Psoas muscle (tissue), 7 donors: ENCODE measurements at regions not wholly inside any gene's neighbourhood (a gene's known extent, or its start where the extent isn't known, plus 50 kb on each side); places are given as distances from the start of the nearest gene placed in this dataset.
A peak's percentile ranks its signal among the peaks of the same experiment; 100 is the strongest.

Experiments used
- ATAC-seq, 4 donors: fragments of 200-7000 bp; cut with Tn5 transposase; one replicate each; pipeline ENCODE4 v1.9.1; 2020; ENCODE audit warnings: moderate library complexity in 3 of 4, mild to moderate bottlenecking in 2 of 4
- DNase-seq, 2 donors: peaks; one replicate each; pipeline ENCODE4 v3.0.0-alpha.2; 2020
- H3K27ac ChIP-seq: fragments of 200-600 bp; one replicate; pipeline ENCODE4 v1.8.0; 2022
- H3K27me3 ChIP-seq, 3 donors: fragments of 200-600 bp in 1 of 3; one replicate each; pipeline versions ENCODE4 v1.6.1 to v1.8.0; 2013 to 2022; ENCODE audit warnings: low read length in 2 of 3, mild to moderate bottlenecking in 2 of 3, moderate library complexity in 1 of 3; ENCODE audit not compliant: insufficient read depth in 3 of 3
- H3K36me3 ChIP-seq, 2 donors: fragments of 200-600 bp in 1 of 2; one replicate each; pipeline versions ENCODE4 v1.6.1 to v1.8.0; 2013 to 2022; ENCODE audit warnings: low read depth in 1 of 2, mild to moderate bottlenecking in 1 of 2, moderate library complexity in 1 of 2; ENCODE audit not compliant: insufficient read depth in 1 of 2
- H3K4me1 ChIP-seq: fragments of 200-600 bp; one replicate; pipeline ENCODE4 v1.8.0; 2022
- H3K4me3 ChIP-seq: fragments of 200-600 bp; one replicate; pipeline ENCODE4 v1.8.0; 2022; ENCODE audit warnings: mild to moderate bottlenecking
- H3K9me3 ChIP-seq: fragments of 200-600 bp; one replicate; pipeline ENCODE4 v1.8.0; 2022
- WGBS, 3 donors: extraction: QIAGEN DNeasy Blood & Tissue Kit; methylation state at CpG; one replicate each; pipeline versions ENCODE4 v1.1.6 to v1.1.7; 2013; 5-methylcytosine and 5-hydroxymethylcytosine counted together
- intact Hi-C, 2 donors: fragments of 100-400 bp; cut with DNase I; formaldehyde crosslinking; loops; one replicate each; pipeline versions ENCODE4 v1.11.0 to v1.14.2; 2022
- TF ChIP-seq, protein P1 (sequence below): fragments of 200-600 bp; IDR thresholded peaks from one replicate; pipeline ENCODE4 v1.8.0; 2022; ENCODE audit warnings: antibody characterized with exemption
- donor health status: healthy with polysubstance abuse.
- donor health status: DM: no; HTN: no; CAD: no; lungs with moderate emphysema.
- donor health status: Bipolar disorder and iron deficiency.
- donor health status: healthy.
- donor health status: DM: yes; HTN: yes; CAD: no.
- donor health status: DM: no; HTN: no; CAD: no.
- donor health status: DM: yes; HTN: yes; CAD: no.

DNA sequence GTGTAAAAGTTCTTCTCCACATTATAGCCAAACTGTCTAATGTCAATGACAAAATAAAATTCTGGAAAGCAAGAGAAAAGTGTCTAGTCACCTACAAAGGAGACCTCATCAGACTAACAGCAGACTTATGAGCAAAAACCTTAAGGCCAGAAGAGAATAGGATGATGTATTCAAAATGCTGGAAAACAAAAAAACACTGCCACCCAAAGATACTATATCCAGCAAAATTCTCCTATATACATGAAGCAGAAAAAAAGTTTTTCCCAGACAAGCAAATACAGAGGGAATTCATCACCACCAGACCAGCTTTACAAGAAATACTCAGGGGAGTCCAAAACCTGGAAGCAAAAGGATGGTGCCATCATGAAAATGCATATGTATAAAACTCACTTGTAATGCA is 755.6 kb upstream of the CITED2 start:
- TF ChIP-seq, protein P1, sequence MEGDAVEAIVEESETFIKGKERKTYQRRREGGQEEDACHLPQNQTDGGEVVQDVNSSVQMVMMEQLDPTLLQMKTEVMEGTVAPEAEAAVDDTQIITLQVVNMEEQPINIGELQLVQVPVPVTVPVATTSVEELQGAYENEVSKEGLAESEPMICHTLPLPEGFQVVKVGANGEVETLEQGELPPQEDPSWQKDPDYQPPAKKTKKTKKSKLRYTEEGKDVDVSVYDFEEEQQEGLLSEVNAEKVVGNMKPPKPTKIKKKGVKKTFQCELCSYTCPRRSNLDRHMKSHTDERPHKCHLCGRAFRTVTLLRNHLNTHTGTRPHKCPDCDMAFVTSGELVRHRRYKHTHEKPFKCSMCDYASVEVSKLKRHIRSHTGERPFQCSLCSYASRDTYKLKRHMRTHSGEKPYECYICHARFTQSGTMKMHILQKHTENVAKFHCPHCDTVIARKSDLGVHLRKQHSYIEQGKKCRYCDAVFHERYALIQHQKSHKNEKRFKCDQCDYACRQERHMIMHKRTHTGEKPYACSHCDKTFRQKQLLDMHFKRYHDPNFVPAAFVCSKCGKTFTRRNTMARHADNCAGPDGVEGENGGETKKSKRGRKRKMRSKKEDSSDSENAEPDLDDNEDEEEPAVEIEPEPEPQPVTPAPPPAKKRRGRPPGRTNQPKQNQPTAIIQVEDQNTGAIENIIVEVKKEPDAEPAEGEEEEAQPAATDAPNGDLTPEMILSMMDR: no peak
- Histone ChIP-seq H3K4me1 (no peaks in the 10 kb centered on the region), H3K9me3 (peaks cover 29% of the 10 kb centered on the region), H3K27me3 (no peaks in the 10 kb centered on the region), H3K27ac (no peak overlapping the region), H3K36me3 (no peaks in the 10 kb centered on the region), H3K4me3 (no peak overlapping the region)
- DNase-seq (no peak), ATAC-seq (no peak)
- intact Hi-C loops: no loop called here

DNA sequence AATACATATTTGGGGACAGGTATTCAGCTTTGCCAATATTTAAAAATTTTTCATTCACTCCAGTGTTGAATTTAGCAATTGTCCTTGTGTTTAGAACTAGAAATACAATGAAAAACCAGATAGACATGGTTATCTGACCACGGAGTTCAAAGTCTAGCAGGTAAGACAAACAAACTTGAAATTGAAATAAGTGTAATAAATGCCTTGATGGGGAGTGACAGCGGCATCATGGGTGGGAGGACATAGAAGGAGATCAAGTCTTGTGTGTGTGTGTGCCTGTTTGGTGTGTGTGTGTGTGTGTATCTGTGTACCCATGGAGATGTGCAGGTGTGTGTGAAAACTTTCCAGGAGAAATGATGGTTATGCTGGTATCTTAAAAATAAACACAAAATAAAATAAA is 750.0 kb upstream of the CITED2 start:
- DNase-seq (no peak), ATAC-seq (no peak)
- TF ChIP-seq, protein P1: no peak
- 95 to 100% (median 95%) methylated on average over 2 of the region's 2 CpGs for WGBS, 3 donors
- Histone ChIP-seq H3K27ac (no peak overlapping the region), H3K4me1 (no peaks in the 10 kb centered on the region), H3K9me3 (peaks cover 11% of the 10 kb centered on the region), H3K27me3 (no peaks in the 10 kb centered on the region), H3K36me3 (no peaks in the 10 kb centered on the region), H3K4me3 (no peak overlapping the region)
- intact Hi-C loops: no loop called here

DNA sequence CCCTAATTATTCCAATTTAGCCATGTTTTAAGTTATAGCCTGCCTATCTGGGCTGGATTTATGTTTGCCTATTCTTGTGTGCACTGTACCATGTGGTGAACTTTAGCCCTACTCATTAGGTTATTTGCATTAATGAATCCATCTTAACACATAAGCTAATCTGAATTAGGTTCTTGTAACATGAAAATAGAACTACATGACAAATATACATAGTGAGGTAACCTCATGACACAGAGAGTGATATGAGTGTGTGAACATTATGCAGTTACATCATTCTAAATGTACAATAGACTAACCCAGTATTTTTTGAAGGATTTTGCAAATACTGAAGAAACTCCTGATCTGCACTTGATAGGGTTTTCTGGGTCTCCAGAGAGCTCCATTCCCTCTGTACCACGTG is 733.7 kb upstream of the CITED2 start:
- no peaks in the 10 kb centered on the region for H3K36me3 ChIP-seq
- intact Hi-C loops: no loop called here
- H3K4me1 ChIP-seq: peaks cover 5% of the 10 kb centered on the region
- ATAC-seq: no peak
- TF ChIP-seq, protein P1: no peak
- H3K9me3 ChIP-seq: no peaks in the 10 kb centered on the region
- H3K27ac ChIP-seq: no peak overlapping the region
- no peaks in the 10 kb centered on the region for H3K27me3 ChIP-seq
- H3K4me3 ChIP-seq: no peak overlapping the region
- DNase-seq: no peak
- 83 to 97% (median 96%) methylated on average over 1 of the region's 1 CpG for WGBS, 3 donors

DNA sequence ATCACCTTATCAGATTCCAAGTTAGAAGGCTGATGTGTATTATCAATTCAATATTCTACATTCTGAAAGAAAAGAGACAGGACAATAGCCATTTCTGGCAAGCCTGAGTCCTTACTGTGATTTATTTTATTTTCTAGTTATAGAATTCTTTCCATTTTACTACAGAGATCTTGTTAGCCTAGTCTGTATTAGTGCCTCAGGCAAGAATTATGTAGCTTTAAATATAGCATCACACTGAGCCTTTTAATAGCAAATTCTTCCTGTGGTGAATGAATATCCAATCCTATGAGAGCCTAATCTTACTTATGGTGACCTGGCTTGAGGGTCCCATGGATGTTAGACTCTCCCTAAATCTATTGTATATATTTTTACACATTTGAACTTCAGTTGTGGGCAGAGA is 732.8 kb upstream of the CITED2 start:
- DNase-seq: no peak
- no peaks in the 10 kb centered on the region for H3K9me3 ChIP-seq
- no peaks in the 10 kb centered on the region for H3K36me3 ChIP-seq
- H3K4me3 ChIP-seq: no peak overlapping the region
- no peak for ATAC-seq
- H3K27ac ChIP-seq: no peak overlapping the region
- intact Hi-C loops: no loop called here
- peaks cover 5% of the 10 kb centered on the region for H3K4me1 ChIP-seq
- H3K27me3 ChIP-seq: no peaks in the 10 kb centered on the region
- TF ChIP-seq, protein P1: no peak

DNA sequence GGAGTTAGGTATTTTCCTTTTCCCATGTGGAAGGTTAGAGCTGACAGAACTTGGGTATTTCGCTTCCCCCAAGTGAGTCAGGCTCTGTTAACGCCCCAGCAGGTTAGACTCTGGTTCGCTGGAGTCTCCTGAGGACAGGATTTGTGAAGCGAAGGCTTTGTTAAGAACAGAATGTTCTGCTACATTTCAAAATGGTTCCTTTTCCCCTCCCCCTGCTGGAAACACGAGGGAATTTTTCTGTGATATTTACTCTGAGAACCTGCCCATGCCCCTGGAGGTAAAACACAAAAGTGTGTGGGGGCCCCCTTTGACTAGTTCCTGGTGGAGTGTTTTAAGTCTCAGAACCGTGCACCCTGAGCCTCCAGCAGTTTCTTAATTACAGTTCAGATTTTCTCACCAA is 731.4 kb upstream of the CITED2 start:
- DNase-seq: no peak
- intact Hi-C loops: no loop called here
- H3K27me3 ChIP-seq: no peaks in the 10 kb centered on the region
- H3K4me1 ChIP-seq: peaks cover 10% of the 10 kb centered on the region
- H3K27ac ChIP-seq: no peak overlapping the region
- TF ChIP-seq, protein P1: peak; percentile 18
- 53 to 67% (median 60%) methylated on average over 6 of the region's 6 CpGs for WGBS, 3 donors
- H3K36me3 ChIP-seq: no peaks in the 10 kb centered on the region
- no peaks in the 10 kb centered on the region for H3K9me3 ChIP-seq
- H3K4me3 ChIP-seq: no peak overlapping the region
- peak in 3 of 4 donors; percentile 27 to 77 (median 72) for ATAC-seq
